NK-92 treated with Interleukin-12 subunit alpha and Interleukin-12 subunit beta, amount 100 ng/mL, for 24 hours (cell line): ENCODE measurements at regions not wholly inside any gene's neighbourhood (a gene's known extent, or its start where the extent isn't known, plus 50 kb on each side); places are given as distances from the start of the nearest gene placed in this dataset.

Experiments used
- DNase-seq: peaks from one replicate; lab custom pipeline; 2025; lab: John Stamatoyannopoulos, UW

GRCh38 chr9:135196474-135196873, 109.0 kb downstream of the OLFM1 start:
- no peak for DNase-seq

DNA sequence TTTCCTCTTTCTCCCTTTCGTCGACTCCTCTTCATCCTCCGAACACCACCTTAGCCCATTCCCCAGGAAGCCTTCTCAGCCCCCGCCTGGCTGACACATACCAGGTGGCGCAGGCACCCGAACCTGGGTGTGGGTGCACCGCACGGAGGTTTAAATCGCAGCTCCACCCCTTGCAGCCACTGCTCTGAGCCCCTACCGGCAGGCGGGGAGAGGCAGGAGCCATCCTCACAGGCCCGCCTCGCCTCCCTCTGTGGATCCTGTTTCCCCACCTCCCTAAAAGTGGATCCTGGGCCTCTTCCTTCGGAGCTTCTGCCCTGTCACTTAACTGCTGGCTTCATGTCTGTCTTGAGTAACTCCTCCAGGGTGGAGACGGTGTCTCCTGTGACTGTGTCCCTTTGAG, 110.7 kb downstream of the OLFM1 start:
- no peak for DNase-seq

DNA sequence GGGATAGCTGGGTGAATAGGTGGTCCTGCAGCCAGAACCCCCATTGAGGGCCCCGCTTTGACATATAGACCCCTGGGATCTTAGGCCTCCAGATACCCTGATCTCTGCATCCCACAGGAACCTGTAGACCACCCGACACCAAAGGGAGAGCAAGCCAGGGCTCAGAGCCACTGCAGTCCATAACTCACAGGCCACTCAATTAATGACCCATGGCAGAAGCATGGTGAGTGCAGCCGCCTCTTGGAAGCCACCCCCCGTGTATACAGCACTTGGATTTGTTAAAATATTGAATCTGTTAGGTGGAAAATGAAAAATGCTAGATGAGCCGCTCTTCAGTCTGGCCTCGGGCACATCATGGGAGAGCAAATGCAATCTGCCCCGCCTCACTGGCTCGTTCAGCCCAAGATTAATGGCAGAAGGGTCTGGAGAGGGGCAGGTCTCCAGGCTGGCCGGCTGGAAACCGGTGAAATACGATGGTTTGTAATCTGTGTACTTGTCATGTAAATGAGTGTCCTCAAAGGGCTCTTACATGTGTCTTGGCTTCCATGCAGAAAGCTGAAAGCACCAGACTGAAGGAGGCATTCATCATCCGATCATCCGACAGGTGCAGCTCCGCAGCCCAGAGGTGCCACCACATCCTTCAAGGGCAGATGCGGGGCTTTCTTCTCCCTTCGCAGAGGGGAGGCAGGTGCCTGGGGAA, 111.3 kb downstream of the OLFM1 start:
- DNase-seq = no peak

- DNase-seq = no peak
These were observed 112.0 kb downstream of the OLFM1 start for GRCh38 chr9:135199489-135199888.

DNA sequence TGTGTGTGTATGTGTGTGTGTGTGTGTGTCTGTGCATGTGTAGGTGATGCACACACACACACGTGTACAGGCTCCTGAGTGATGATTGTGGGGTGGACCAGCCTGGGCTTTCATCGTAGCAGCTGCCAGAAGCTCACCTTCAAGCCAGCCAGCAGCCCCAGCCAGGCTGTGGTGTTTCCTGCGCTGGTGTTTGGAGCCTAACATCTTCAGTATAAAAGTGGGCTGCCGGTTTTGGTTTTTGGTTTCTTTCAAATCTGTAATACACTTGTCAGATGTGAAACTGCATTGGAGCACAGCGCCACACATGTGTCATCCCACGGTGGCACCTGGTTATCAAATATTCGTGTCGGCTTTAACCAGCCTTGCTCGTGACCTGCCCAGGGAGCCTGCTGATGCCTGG, 114.2 kb downstream of the OLFM1 start:
- no peak for DNase-seq

DNA sequence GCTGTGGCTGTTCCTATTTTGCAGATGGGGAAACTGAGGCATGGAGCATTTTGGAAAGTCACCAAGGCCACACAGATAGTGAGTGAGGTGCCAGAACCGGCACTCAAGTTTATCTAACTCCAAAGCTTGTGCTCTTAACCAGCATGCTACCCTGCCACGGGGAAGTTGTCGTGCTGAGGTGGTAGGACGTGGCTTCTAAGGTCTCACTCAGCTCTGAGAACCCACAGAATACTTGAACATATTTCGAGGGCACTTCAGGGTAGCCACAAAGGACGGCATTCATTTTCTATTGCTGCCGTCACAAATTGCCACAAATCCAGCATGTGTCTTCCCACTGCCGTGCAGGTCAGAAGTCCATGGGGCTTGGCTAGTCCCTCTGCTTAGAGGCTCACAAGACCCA, 116.7 kb downstream of the OLFM1 start:
- no peak for DNase-seq

GRCh38 chr9:135209136-135209535, 121.7 kb downstream of the OLFM1 start:
- DNase-seq = no peak

- DNase-seq = no peak
These were observed 122.4 kb downstream of the OLFM1 start for GRCh38 chr9:135209852-135210251.

- no peak for DNase-seq
These were observed 123.4 kb downstream of the OLFM1 start for GRCh38 chr9:135210676-135211523.

DNA sequence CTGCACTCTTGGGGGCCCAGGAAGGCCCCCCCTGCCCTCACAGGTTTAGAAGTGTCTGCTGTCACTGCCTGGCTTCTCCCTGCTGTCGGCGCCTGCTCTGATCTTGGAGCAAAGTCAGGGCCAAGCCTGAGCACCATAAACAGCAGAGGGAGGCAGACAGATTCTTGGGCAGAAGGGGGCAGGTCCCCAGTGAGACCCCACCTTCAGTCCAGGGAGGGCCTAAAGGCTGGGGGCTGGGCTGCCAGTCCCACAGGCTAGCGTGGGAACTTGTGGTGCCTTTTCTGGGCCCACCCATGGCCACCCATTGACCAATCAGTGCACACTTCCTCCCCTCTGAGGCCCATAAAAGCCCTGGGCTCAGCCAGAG, 124.0 kb downstream of the OLFM1 start:
- no peak for DNase-seq

- DNase-seq = no peak
These were observed 125.5 kb downstream of the OLFM1 start for GRCh38 chr9:135212961-135213360.

DNA sequence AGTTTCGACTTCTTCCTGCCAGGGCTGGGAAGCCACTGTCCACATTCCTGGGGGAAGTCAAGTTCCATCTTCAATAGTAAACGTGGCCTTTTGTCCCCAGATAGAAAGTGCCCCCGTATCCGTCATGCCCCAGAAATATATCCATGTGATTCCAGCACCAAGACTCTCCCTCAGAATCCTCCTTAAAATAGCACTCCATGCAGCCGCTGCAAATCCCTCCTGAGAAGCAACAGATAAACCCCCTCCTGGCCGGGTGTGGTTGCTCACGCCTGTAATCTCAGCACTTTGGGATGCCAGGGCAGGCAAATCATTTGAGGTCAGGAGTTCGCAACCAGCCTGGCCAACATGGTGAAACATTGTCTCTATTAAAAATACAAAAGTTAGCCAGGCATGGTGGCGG, 126.1 kb downstream of the OLFM1 start:
- no peak for DNase-seq

- no peak for DNase-seq
These were observed 126.7 kb downstream of the OLFM1 start for GRCh38 chr9:135214054-135214640.

DNA sequence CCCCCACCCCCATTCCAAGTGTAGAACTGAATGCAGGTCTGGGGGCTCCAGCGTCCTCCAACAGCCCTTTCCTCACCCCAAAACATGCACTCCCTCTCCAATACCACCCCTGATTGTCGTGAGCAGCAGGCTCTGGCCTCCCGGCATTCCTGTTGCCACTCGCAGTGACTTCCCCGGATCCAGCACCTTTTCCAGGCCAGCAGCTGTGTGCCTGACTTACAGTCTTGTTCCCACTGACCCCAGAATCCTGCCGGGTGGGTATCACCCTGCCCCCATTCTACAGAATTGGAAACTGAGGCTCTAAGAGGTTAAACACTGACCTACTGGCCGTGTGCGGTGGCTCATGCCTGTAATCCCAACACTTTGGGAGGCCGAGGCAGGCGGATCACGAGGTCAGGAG, 127.2 kb downstream of the OLFM1 start:
- no peak for DNase-seq

DNA sequence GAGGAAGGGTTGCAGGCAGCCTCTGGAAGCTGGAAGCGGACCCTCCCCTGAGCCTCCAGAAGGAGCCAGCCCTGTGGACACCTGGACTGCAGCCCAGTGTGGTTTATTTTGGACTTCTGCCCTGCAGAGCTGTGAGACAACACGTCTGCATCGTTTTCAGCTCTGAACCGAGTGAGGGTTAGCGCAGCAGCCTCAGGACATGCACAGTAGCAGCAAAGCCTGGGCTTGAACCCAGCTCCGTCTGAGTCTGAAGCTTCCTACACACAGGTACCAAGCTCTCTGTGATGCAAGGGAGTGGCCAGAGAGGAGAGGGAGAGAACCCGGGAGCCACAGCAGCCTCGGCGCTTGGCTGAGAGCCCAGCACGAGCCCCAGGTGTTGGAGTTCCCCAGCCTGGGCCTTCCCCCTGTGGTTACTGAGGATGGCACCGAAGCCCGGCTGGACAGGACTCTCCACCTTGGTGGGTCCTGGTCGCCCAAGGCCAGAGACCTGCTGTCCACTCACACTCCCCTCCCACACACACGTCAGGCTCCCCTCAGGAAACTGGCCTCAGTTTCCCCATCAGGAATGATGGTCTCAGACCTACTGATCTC, 128.2 kb downstream of the OLFM1 start:
- DNase-seq = no peak

DNA sequence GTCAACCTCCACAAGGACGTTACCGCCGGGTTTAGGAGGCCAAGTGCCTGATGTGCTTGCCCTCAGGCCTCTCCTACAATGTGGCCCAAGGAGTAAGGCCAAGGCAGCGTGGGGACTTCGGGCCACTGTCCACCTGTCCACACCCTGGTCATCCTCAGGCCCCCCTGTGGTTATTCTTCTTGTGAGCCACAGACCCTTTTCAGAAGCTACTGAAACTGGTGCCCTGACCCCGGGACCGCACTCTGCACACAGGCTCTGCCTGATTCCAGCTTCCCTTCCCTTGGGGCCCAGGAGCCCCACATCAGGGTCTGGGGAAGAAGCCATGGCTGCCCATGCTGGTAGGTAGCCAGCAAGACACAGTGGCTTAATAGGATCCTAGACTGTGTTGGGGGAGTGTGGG, 128.8 kb downstream of the OLFM1 start:
- DNase-seq = no peak

- no peak for DNase-seq
These were observed 129.4 kb downstream of the OLFM1 start for GRCh38 chr9:135216791-135217441.

- DNase-seq = no peak
These were observed 130.4 kb downstream of the OLFM1 start for GRCh38 chr9:135217836-135218235.

DNA sequence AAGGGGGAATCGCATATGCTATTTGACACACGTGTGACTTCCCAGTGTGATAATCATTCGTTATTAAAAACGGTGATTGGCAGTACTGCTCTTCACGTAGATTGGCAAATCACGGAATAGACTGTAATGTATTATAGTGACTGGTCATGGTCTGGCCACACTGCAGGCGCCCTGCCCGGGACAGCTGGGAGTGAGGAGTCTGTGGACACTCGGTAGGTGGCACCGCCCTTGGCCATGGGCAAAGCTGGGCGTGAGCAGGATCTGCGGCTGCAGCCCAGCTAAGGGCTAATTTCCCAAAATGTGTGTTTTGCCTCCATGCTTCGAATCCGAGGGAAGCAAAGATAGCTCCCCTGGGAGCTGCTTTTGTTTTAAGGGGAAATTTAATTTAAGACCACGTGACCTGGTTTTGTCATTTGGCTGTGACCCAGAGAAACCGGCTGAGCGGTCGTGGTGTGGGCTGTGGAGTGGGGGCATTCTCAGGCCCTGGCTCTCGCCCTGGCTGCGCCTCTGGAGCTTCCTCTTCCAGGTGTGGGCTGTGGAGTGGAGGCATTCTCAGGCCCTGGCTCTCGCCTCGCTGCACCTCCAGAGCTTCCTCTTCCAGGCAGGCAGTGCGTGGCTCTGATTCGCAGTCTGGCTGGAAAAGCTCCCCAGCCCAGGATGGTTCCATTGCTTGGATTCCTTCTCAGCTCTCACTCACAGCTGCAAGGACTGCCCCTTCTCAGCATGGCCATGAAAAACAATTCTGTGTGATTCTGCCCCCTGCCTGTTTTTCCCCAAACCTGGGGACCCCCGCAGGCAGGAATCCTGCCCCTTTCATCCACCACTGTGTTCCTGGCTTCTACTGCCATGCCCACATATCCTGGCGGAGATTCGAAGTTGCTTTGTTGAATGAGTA, 131.1 kb downstream of the OLFM1 start:
- DNase-seq = no peak

- DNase-seq = no peak
These were observed 132.5 kb downstream of the OLFM1 start for GRCh38 chr9:135219676-135220600.
